NB4 (cell line): ENCODE measurements at regions not wholly inside any gene's neighbourhood (a gene's known extent, or its start where the extent isn't known, plus 50 kb on each side); places are given as distances from the start of the nearest gene placed in this dataset.

Source experiments
- DNase-seq: peaks from one replicate; pipeline ENCODE4 v3.0.0; 2010; ENCODE audit warnings: low read depth
- H3K4me3 ChIP-seq: one replicate; pipeline ENCODE4 v1.5.1; 2011; ENCODE audit warnings: mild to moderate bottlenecking, low read depth, low read length, moderate library complexity
- CTCF ChIP-seq: IDR thresholded peaks from one replicate; pipeline ENCODE4 v1.5.1; 2012; ENCODE audit warnings: low read depth, low read length
- MYC ChIP-seq: IDR thresholded peaks from 2 replicates; pipeline ENCODE4 v1.6.1; 2011; ENCODE audit warnings: low read depth, low read length
- POLR2A ChIP-seq: IDR thresholded peaks from 2 replicates; pipeline ENCODE4 v1.6.1; 2011; ENCODE audit warnings: mild to moderate bottlenecking; ENCODE audit not compliant: insufficient read length; ENCODE audit errors: extremely low read depth
- TF ChIP-seq, protein P1 (sequence below): IDR thresholded peaks from 2 replicates; pipeline ENCODE4 v1.6.1; 2011; ENCODE audit warnings: low read depth, low read length

DNA sequence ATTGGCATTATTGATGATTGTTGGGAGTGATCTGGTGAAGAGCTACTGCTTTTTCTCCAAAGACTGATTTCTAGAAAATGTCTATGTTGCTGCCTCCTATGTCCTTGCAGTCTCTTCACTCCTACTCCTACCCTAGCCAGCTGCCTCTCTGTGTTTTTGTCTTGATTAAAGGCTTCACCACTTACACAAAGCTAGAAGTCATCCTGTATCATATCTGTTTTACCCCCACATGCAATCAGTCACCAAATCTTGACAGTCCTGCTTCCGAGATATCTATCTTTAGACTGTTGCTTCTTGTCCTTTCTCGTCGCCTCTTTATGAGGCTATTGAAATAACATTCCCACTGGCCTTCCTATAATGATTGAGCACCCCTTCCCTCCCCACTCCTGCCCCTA lies 84.5 kb upstream of the ITGA4 start:
- DNase-seq = no peak
- no peak overlapping the region for H3K4me3 ChIP-seq
- TF ChIP-seq CTCF = no peak
- no peak for TF ChIP-seq POLR2A
- TF ChIP-seq, protein P1, sequence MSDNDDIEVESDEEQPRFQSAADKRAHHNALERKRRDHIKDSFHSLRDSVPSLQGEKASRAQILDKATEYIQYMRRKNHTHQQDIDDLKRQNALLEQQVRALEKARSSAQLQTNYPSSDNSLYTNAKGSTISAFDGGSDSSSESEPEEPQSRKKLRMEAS = no peak
- no peak for TF ChIP-seq MYC

- no peak overlapping the region for H3K4me3 ChIP-seq
- TF ChIP-seq MYC (no peak), CTCF (no peak), POLR2A (no peak)
- TF ChIP-seq, protein P1 = no peak
- no peak for DNase-seq
Measured at GRCh38 chr2:181374781-181375675, 82.2 kb upstream of the ITGA4 start.

DNA sequence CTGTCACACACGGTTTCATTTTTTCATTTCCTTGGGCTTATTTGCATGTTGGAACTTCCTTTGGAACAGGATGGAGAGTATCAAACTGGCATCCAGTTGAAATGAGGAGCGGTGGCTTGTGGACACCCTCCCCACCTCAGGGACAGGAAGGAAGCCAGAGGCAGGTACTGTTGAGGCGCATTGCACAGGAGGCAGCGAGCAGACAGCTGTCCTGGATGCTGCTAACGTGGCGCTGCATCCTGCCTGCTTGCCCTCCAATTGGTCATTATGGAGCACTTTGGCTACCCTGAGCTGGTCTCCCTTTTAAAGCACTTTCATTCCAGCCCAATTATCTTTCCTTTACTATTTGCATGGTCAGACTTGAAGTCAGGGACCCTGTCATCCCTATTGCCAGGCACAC lies 80.7 kb upstream of the ITGA4 start:
- TF ChIP-seq, protein P1 = no peak
- DNase-seq = no peak
- no peak overlapping the region for H3K4me3 ChIP-seq

DNA sequence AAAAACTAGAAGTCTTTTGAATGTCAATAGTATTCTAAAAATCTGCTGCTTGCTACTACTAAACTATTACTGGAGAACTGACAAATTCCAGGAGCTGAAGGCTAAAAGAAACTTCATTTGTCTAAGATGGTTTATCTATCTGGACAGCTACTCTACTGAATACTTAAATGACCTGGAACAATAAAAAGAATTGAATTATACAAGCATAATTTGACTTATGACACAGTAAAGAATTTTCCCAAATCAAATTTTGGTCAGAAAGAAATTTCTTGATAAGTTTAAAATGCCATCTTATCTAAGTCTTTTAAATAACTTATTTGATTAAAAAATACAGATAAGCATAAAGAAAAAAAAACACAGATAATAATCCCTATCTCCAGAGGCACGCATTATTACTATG lies 80.2 kb upstream of the ITGA4 start:
- no peak overlapping the region for H3K4me3 ChIP-seq
- no peak for DNase-seq
- TF ChIP-seq CTCF (no peak), MYC (no peak), POLR2A (no peak)
- TF ChIP-seq, protein P1 = no peak

DNA sequence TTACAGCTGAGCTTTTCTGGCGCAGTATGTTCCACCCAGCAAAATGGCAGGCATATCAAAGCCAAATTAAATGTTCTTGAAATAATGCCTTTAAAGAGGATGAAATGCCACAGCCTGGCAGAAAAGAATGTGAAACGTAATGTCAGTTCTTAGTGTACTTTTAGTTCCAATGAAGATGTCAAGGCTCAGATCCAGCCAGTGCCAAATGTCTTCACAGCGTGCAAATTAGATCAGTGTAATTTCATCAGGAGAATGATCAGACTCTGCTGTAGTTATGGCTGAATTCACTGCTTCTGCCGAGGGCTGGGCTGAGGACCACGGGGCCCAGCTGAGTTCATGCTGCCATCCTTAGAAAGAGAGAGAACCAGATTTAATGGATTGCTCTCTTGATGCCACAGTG lies 78.7 kb upstream of the ITGA4 start:
- TF ChIP-seq, protein P1 = no peak
- TF ChIP-seq CTCF = no peak
- no peak for TF ChIP-seq POLR2A
- no peak for TF ChIP-seq MYC
- no peak overlapping the region for H3K4me3 ChIP-seq
- no peak for DNase-seq

DNA sequence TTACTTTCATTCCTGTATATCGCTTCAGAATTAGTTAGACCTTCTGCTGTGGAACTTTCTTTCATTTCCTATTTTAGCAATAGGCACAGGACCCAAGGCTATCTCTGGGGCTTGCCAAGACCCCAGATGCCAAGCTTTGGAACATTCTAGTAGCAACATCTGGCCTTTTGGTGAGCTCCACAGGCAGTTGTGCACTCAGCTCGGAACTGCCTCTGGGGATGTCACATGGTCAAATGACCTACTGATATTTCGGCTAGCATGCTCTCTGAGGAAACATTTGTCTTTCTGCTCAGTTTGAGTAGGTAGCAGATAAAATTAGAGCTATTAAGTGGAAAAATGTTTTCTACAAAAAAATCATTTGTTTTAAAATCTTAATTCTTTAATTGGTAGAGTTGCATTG lies 76.6 kb upstream of the ITGA4 start:
- H3K4me3 ChIP-seq = no peak overlapping the region
- no peak for TF ChIP-seq POLR2A
- TF ChIP-seq, protein P1 = no peak
- TF ChIP-seq CTCF = no peak
- TF ChIP-seq MYC = no peak
- DNase-seq = no peak
